GM19438 (cell line): ENCODE measurements at regions not wholly inside any gene's neighbourhood (a gene's known extent, or its start where the extent isn't known, plus 50 kb on each side); places are given as distances from the start of the nearest gene placed in this dataset.

Experiments used
- ATAC-seq: cut with Tn5 transposase; IDR thresholded peaks from one replicate; pipeline ENCODE4 v1.9.1; 2021; ENCODE audit warnings: low read depth; ENCODE audit not compliant: unreplicated experiment

DNA sequence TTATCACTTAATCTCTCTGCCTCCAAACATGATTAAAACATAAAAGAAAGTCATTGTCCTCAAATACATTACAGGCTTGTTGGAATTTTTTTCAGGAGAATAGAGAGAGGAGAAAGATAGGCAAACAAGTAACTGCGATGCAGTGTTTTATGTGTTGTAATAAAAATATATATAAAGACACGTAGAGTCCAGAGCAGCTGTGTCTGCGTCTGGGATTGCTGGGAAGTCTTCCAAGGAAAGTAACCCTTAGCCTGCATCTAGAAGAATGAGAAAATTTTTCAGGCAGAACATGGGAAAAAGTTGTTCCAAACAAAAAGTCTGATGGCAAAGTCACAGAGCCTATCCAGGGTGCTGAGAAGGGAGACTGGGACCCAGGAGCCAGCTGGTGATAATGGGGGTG, 91.8 kb upstream of the ST6GAL2 start:
- no peak for ATAC-seq

DNA sequence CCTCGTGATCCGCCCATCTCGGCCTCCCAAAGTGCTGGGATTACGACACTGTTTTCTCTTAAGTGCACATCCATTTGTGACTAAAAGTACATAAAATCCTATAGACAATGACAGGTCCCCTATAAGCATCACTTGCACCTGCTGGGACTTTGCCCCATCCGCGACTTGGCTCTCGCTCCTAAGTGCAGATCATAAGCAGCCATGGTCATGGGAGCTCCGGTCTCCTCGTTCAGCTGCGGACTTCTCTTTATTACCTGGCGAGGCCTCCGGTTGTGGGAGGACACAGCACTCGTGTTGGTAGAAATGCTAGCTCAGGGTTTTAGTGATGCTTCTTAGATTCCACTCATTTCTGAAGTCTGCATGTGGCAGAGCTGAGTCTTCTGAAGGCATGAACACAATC, 92.7 kb upstream of the ST6GAL2 start:
- no peak for ATAC-seq

DNA sequence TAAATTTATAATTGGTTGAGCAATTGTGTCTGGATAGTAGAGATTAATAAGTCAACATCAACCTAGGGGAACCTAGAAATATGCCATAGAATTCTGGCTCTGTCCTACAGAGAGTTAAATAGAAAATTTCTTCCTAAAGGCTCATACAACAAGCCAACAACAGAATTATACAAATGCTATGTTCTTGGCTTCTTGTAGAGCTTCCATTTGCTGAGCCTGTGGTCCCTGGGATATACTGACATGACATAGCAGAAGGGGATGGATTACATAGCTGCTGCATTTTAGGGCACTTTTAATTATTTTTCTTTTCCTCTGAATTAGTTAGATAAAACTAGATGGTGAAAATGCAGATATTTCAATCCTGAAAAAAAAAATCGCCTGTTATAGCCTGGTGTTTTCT, 95.5 kb upstream of the ST6GAL2 start:
- no peak for ATAC-seq

DNA sequence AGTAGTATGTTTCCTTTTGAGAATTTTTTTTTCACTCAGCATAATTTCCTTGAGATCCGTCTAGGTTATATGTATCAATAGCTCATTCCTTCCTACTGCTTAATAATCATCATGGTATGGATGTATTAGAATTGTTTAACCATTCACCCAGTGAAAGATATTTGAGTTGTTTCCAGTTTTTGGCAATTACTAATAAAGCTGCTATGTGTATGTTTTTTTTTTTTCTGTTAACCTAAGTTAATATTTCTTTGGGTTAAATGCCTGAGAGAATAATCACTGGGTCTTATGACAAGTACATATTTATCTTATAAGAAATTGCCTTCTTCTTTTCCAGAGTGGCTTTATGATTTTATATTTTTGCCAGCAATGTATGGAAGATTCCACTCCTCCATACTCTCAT, 96.4 kb upstream of the ST6GAL2 start:
- no peak for ATAC-seq

DNA sequence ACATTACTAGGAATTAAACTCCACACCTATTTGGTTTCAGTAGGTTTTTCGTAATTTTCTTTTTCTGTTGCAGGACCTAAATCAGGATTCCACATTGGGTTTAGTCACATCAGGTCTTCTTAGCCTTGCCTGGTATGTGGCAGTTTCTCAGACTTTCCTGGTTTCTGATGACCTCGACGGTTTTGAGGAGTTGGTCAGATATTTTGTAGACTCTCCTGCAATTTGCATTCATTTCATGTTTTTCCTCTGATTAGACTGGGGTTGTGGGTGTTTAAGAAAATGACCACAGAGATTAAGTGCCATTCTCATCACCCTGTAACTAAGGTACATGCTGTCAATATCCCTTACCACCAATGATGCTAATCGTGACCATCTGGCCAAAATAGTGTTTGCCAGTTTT, 97.3 kb upstream of the ST6GAL2 start:
- ATAC-seq: no peak

DNA sequence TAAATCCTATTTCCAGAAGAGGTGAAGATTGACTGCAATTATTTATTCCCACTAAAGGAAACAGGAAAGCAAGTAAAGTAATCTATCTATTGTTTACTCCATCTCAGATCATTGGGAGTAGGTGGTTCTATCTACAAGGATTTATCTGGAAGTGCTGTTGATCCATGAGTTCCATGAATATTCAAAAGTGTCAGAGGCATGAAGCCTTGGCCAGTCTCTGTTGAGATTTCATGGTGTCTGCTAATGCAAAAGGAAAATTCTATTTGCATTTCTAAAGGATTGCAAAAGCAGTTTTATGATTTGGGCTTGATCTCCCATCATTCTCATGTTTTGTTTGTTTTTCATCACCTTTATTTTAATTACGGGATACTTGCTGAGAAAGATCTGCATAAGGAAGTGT, 102.4 kb upstream of the ST6GAL2 start:
- no peak for ATAC-seq

DNA sequence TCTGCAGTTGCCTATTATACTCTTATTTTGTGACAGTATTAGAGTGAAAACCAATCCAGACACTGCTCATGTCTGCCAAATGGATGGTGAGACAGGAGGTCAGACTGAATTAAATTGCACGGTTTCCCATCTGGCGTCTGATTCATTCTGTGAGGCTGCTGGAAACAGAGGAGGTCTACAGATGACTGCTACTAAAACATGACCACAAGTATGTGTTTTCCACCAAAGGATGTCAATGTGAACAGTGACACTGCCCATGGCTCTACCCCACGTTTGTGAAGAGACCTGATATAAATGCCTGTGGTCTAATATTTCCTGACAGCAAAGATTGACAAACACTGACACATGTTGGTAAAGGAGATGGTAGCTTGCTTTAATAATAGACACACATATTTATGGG, 104.3 kb upstream of the ST6GAL2 start:
- ATAC-seq: no peak

DNA sequence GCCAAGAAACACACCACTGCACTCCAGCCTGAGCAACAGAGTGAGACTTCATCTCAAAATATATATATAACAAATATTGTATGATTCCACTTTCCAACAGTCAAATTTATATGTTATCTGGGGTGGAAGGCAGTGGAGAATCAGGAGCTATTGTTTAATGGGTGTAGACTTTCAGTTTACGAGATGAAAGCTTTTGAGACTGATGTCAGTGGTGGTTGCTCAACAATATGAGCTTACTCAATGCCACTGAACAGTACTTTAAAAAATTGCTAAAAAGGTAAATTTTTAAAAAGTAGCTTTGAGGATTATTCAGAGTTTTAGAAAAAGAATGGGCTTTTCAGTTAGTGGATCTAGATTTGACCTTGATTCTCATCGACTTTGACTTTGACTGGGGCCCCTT, 105.9 kb upstream of the ST6GAL2 start:
- no peak for ATAC-seq

DNA sequence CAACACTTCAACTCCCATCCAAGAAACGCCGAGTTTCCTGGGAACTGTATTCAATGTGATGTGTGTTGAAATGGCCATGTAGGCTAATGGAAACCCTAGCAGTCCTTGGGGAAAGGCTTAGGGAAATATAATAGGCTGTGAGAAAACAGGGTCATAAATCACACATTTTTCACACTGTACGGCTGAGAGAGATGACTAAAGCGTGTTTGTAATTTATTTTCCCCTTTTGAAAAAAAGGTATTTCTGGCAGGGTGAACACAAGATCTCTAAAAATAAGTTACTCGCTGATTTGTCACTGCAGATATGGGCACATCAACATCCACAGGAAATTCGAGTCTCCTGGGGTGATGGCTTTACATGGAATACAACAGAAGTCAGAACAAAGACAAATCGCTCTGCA, 109.6 kb upstream of the ST6GAL2 start:
- no peak for ATAC-seq

DNA sequence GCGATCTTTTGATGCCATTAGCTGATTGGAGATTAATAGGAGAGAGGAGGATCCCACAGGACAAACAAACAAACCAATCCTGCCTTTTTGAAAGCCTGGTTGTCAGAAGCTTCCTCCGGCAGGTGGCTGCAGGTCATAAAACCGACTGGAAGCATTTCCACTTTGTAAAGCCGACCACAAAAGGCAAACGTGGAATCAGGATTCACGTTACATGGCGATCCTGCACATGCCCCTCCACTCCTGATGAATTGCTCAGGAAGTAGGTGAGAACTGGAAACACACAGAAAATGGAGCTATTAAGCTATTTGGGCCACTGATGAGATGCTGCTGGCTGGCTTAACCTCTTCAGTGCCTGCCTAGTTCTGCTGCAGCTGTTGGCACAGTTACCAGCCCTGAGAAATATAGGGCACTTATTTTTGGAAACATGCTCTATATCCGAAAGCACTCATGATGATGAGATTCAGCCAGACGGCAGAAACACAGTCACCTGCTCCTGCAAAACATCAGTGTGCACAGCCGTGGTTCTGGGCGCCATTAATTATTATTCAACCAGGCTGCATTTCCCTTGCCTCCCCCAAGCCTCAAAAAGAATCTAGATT, 110.3 kb upstream of the ST6GAL2 start:
- no peak for ATAC-seq

DNA sequence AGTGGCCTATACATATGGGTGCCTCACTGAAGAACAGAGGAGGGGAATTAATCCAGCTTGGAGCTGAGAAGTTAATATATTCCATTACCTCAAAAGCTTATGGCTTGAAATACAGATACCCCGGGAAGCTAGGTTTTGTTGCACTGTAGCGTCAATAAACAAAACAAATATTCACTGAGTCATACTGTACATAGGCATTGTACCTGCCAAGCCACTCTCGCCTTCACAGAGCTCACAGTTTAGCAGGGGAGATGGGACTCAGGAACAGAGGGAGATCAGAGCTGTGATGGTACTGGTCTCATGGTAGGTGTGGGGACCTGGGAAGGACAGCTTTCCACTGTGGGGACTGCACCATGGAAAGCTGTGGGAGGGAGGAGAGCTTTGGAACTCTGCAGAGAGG, 111.2 kb upstream of the ST6GAL2 start:
- ATAC-seq: no peak

DNA sequence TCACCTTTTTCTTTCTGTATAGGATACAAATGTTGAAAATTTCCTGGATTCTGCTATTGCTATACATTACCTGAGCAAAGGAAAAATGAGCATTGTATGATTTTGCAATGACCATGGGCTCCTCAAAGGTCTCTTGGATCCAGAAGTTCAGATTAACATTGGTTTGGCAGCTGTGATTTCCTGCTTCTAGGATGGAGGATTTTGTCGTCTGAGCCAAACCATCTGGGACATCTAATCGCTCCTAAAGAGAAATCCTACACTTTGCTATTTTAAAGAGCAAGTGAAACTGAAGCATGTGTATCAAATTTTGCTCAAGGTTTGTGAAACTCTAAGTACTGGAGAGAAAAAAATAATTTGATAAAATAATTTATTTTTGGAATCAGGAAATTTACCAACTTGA, 115.1 kb upstream of the ST6GAL2 start:
- no peak for ATAC-seq

DNA sequence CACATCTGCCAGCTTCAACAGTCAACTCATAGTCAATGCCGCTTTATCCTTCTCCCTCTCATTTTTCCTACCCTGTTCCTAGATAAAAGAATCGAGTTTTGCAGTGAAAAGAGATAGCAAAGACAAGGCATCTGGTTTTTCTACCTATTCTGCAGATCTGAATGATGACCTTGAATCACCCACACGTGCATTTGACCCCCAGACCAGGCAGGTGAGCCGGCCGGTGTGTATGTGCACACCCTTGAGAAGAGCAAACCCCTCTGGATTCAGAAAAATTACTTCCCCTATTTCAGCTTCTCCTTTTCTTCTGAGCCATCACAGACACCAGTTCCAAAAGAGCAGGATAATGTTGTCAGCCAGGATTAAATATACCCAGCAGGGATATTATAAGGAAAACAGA, 115.6 kb upstream of the ST6GAL2 start:
- ATAC-seq: no peak

DNA sequence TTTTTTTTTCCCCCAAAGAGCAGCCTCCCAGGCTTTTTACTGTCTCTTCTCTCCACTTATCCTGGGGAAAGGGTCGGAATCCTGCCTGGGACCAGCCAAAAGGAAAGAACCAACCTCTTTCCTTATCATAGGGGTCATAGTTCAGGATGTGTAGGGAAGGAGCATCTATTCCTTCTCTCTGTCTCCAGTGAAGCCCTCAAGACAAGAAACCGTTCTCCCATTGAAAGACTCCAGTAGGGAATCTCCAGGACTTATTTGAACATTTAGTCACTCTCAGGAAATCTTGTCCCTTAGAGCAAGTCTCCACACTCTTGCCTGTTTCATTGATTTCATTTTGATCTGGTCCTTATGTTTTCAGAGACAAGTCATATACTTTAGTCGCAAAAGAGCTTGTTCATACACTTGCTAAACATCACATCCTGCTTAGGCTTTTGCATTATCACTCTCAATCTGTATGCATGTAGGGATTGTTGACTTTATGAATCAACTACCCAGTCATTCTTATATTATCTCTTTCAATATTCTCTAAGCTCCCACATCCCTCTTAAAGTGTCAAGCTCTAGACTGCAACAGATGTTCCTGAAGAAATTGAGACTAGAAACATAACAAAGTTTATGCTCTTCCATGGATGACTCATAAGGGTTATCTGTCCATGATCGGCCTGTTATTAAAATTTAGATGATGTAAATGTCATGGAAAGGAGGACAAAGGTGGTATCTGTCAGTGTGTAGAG, 116.2 kb upstream of the ST6GAL2 start:
- ATAC-seq: no peak

DNA sequence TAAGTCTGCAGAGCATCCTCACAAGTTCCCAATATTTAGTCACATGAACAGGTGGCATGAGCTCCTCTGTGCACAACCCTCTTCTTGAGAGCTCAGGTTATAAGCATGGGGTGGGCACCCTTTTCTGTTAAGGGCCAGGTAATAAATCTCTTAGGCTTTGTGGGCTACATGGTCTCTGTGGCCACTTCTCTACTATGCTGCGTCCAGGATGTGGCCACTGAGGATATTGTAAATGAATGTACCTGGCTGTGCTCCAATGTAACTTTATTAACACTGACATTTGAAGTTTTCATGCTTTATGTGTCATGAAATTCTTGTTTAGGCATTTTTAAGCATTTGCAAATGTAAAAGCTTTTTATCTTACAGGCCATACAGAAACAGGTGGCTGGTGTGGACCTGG, 116.8 kb upstream of the ST6GAL2 start:
- no peak for ATAC-seq

DNA sequence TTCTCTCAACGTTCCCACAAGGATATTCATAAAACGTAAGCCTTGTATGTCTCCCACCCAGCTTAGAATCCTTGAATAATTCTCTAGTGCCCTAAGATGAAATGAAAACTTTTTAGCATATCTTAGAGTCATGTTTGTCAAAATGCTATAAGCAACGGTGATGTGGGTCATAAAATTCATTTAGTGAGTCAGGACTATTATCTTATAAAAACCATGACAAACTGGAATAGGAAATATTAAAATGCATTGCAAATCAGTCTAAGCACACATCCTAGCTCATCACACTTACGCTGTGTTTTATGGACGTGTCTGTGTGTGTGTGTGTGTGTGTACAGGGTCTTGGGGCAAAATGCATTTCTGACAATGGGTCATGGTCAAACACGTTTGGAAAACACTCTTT, 119.9 kb upstream of the ST6GAL2 start:
- ATAC-seq: no peak

DNA sequence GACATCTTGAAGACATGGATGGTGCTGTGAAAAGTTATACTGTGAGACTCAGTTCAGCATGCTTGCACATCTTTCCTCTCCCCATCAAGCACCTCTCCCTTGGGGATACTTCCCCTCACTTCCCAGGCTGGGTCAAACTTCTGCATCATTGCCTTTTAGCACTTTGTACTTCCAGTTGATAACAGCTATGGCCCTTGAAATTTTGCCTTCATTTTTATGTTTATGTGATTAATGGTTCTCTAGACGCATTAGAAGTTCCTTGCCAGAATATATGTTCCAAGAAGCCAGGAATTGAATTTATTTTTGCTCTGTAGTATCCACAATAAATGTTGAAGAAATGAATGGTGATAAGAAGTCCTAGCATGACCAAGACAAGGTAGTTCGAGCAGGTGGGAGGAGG, 120.9 kb upstream of the ST6GAL2 start:
- ATAC-seq: no peak

DNA sequence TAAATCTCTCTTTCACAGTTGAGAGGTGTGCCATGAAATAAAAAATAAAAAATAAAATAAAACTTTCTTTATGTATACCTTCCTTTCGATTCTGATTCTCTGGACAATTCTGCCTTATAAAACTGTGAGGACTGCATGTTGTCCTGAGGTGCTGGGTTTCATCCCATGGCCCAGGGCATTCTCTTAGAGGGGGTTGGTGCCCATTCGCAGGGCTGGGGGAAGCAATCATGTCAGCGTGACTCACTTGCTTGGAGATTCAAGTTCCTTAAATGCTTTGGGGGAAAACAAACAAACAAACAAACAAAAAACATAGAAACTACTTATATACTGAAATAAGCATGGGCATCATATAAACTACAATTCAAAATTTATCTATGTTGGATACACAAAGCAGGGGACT, 122.0 kb upstream of the ST6GAL2 start:
- no peak for ATAC-seq

DNA sequence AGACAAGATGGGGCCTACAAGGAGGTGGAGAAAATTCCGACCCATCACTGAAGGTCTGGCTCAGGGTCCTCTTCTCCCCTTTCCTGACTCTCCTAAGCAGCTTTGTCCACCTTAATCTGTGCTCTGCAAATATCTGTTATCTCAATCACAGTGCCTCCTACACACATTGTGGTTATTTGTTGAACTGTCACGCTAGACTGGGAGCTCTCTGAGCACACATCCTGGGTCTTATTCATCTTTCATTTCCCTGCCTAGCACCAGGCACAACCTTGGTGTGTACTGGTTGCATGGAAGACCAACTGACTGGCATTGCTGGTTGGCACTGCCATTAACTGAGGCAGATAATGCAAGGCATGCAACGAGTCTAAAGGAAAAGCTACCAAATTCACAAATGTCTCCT, 122.9 kb upstream of the ST6GAL2 start:
- ATAC-seq: no peak

DNA sequence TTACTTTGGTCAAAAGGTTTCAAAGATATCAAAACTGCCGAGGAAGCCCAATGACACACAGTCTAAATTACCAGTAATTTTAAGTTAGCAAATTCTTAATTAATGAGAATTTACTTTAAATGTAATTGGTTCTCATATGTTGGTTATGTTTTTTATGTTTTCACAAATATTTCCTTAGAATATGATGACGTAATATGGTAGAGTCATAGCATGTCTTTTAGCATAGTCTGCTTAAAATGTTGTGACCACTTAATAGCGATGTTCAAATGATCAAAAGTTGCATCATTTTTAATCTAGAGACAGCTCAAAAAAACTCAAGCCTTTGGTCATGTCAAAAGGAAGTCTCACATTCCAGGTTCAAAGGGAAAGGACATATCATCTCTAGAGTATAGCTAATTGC, 123.3 kb upstream of the ST6GAL2 start:
- ATAC-seq: no peak

DNA sequence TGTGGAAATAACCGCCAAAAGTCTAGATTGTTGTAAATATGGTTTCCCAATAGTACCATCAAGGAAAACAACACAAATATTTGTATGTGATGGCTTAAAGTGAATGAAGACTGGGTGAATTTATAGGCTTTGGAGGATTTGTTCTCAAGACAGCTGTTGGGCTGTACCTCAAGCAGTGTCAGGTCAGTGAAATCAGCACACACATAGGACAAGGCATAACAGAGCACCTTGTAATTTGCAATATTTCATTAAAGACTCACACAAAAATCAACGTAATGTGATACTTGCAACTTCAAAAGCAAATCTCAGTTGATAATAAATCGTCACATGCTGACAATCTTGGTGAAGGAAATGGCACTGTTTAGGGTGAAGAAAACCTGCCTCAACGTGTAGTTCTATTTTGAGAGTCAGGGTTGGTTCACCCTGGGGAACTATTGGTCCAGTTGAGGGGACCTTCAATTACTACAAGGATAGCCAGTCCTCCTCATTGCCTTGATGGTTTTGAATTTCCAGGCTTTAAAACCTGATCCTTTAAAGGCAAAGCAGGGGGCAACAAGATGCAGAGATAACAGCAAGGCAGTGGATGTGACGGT, 126.8 kb upstream of the ST6GAL2 start:
- ATAC-seq: no peak

DNA sequence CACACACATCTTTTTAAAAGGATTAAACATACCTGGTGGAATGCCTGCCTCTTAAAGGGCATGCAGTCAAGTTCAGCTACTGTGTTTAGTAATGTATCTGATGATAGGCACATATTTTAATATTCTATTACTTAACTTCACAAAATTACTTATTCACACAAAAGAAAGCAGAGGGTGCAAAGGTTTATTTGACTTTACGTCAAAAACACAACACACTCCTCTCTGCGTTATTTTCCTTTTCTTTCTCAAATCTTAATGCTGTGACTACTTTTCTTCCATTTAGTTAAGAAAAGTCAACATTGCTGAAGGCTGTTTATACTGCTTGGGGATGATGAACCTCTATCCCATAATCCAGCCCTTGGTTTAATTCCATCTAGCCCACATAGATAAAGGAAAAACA, 127.9 kb upstream of the ST6GAL2 start:
- no peak for ATAC-seq
